Panc1 (cell line): ENCODE measurements at regions not wholly inside any gene's neighbourhood (a gene's known extent, or its start where the extent isn't known, plus 50 kb on each side); places are given as distances from the start of the nearest gene placed in this dataset.

Experiments used
- CTCF ChIP-seq: fragments of 450-650 bp; IDR thresholded peaks from 2 replicates; pipeline ENCODE4 v1.5.1; 2017; ENCODE audit warnings: mild to moderate bottlenecking
- POLR2AphosphoS5 ChIP-seq: IDR thresholded peaks from 2 replicates; pipeline ENCODE4 v1.6.1; 2012; ENCODE audit warnings: mild to moderate bottlenecking, low read depth, low read length, moderate library complexity
- REST ChIP-seq, 2 experiments: IDR thresholded peaks; 2 replicates each; pipeline ENCODE4 v1.6.1; 2011 to 2012; ENCODE audit warnings: low read depth in 2 of 2, control low read depth in 1 of 2, low read length in 1 of 2, mild to moderate bottlenecking in 1 of 2, moderate library complexity in 1 of 2; ENCODE audit not compliant: insufficient read depth in 1 of 2
- SIN3A ChIP-seq: IDR thresholded peaks from 2 replicates; pipeline ENCODE4 v1.6.1; 2012; ENCODE audit warnings: low read depth, mild to moderate bottlenecking, low read length, moderate library complexity, borderline replicate concordance; ENCODE audit not compliant: insufficient read depth
- TCF7L2 ChIP-seq: IDR thresholded peaks from 2 replicates; pipeline ENCODE4 v1.6.1; 2011; ENCODE audit warnings: mild to moderate bottlenecking, low read depth, low read length, inconsistent platforms

DNA sequence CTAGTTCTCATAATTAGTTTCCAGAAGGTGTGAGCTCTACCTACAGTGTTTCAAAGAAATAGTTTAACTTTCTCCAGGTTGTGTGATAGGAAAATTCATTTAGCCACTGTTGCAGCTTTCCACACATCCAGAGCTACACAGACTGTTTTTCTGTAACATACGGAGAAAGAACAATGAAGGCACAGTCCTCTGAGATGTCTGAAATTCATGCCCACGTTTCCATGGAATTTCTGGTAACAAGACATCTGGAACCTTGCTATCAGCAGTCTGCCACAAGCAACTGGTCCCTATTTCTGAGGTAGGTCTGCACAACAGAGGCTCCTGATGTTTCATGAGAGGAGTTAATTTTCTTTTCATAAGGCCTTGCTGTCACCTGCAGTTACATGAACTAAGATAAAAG is 273.3 kb upstream of the C11orf87 start:
- no peak for TF ChIP-seq CTCF
- no peak for TF ChIP-seq REST (IDR thresholded peaks at IDR 0.05; ENCODE audit: insufficient read depth in 1 of 2, low read depth in 2 of 2, low read length in 1 of 2)
- no peak for TF ChIP-seq POLR2AphosphoS5
- no peak for TF ChIP-seq TCF7L2
- TF ChIP-seq SIN3A = no peak
